Gastroesophageal sphincter (tissue), 3 donors: ENCODE measurements at regions not wholly inside any gene's neighbourhood (a gene's known extent, or its start where the extent isn't known, plus 50 kb on each side); places are given as distances from the start of the nearest gene placed in this dataset.

Experiments used
- POLR2A ChIP-seq, 2 donors: fragments of 450-650 bp; IDR thresholded peaks; one replicate each; pipeline ENCODE4 v1.6.1; 2017; ENCODE audit warnings: antibody characterized with exemption in 2 of 2, mild to moderate bottlenecking in 2 of 2, moderate library complexity in 1 of 2
- TF ChIP-seq, protein P1 (sequence below), 4 experiments: fragments of 200-600 bp in 2 of 4; fragments of 450-650 bp in 2 of 4; sonication (generic) in 1 of 4; IDR thresholded peaks; one replicate each; pipeline ENCODE4 v1.5.1; 2017 to 2019; ENCODE audit warnings: antibody characterized with exemption in 4 of 4, mild to moderate bottlenecking in 2 of 4, moderate library complexity in 2 of 4

DNA sequence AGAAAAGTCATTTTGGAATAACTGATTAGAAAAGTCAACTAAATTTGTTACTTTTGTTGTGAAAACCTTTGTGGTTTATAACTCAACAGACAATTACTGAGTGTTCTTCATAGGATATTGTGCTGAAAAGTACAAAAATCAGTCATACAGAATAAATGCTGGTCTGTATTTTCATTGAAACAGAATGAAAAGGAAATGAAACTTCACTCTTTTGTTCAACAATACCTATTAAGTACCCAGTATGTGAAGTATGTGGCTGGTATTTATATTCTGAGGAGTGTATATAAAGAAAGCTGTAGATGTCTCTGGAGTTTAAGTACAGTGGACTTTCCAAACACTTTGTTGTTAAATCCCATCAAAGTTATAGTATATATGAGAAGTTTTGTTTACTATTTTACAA lies 828.4 kb upstream of the ATXN8OS start:
- TF ChIP-seq POLR2A (IDR thresholded peaks at IDR 0.05) = no peak
- TF ChIP-seq, protein P1, sequence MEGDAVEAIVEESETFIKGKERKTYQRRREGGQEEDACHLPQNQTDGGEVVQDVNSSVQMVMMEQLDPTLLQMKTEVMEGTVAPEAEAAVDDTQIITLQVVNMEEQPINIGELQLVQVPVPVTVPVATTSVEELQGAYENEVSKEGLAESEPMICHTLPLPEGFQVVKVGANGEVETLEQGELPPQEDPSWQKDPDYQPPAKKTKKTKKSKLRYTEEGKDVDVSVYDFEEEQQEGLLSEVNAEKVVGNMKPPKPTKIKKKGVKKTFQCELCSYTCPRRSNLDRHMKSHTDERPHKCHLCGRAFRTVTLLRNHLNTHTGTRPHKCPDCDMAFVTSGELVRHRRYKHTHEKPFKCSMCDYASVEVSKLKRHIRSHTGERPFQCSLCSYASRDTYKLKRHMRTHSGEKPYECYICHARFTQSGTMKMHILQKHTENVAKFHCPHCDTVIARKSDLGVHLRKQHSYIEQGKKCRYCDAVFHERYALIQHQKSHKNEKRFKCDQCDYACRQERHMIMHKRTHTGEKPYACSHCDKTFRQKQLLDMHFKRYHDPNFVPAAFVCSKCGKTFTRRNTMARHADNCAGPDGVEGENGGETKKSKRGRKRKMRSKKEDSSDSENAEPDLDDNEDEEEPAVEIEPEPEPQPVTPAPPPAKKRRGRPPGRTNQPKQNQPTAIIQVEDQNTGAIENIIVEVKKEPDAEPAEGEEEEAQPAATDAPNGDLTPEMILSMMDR (IDR thresholded peaks at IDR 0.05) = no peak
